ENCODE measurements at regions not wholly inside any gene's neighbourhood (a gene's known extent, or its start where the extent isn't known, plus 50 kb on each side); places are given as distances from the start of the nearest gene placed in this dataset.
"Not testable (repeated sequence)": the region's sequence is repeated elsewhere in the genome, so short reads cannot be mapped to it uniquely, and the experiment has no call there.

- DNase-seq (no peak), ATAC-seq (replicated peaks in 1 of 2) (no peak)
- no peaks in the 10 kb centered on the region for H3K27me3 Mint-ChIP-seq (ENCODE audit: low read depth)
Observed at GRCh38 chr14:28820677-28821076, 54.1 kb downstream of the FOXG1 start.

GRCh38 chr14:28821993-28822392 is 55.4 kb downstream of the FOXG1 start:
- Mint-ChIP-seq H3K36me3 (ENCODE audit: insufficient read depth in 2 of 2) (peaks cover 2% of the 10 kb centered on the region in 2 donors), H3K4me1 (ENCODE audit: low read depth) (no peaks in the 10 kb centered on the region), H3K27me3 (ENCODE audit: low read depth) (no peaks in the 10 kb centered on the region), H3K27ac (no peak overlapping the region), H3K9me3 (peaks cover 4 to 12% of the 10 kb centered on the region in 2 donors), H3K4me3 (no peak overlapping the region)
- DNase-seq (no peak), ATAC-seq (replicated peaks in 1 of 2) (no peak)

More at GRCh38 chr14:28820677-28821076, 54.1 kb downstream of the FOXG1 start:
- Mint-ChIP-seq H3K36me3 (ENCODE audit: insufficient read depth in 2 of 2) (peaks cover 2% of the 10 kb centered on the region in 2 donors), H3K27ac (no peak overlapping the region), H3K9me3 (peaks cover 4 to 9% of the 10 kb centered on the region in 2 donors), H3K4me3 (no peak overlapping the region), H3K4me1 (ENCODE audit: low read depth) (no peaks in the 10 kb centered on the region)

- Mint-ChIP-seq H3K36me3 (ENCODE audit: insufficient read depth in 2 of 2) (peaks cover 2% of the 10 kb centered on the region in 2 donors), H3K4me3 (no peak overlapping the region), H3K27me3 (ENCODE audit: low read depth) (no peaks in the 10 kb centered on the region), H3K27ac (no peak overlapping the region), H3K4me1 (ENCODE audit: low read depth) (no peaks in the 10 kb centered on the region), H3K9me3 (peaks cover 7 to 17% of the 10 kb centered on the region in 2 donors)
- ATAC-seq (replicated peaks in 1 of 2) (no peak), DNase-seq (no peak)
Observed at GRCh38 chr14:28823245-28823644, 56.7 kb downstream of the FOXG1 start.

DNA sequence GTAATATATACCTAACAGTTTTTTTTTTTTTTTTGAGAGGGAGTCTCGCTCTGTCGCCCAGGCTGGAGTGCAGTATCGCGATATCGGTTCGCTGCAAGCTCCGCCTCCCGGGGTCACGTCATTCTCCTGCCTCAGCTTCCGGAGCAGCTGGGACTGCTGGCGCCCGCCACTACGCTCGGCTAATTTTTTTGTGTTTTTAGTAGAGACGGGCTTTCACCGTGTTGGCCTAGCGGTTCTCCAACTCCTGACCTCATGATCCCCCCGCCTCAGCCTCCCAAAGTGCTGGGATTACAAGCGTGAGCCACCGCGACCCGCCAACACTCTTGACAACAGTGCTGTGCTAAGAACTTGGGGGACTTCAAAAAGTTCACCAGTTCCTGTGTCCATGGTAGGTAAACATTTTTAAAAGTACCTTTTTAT is 63.5 kb downstream of the FOXG1 start:
- Mint-ChIP-seq H3K27ac (no peak overlapping the region), H3K9me3 (peaks cover 10 to 17% of the 10 kb centered on the region in 2 donors), H3K36me3 (ENCODE audit: insufficient read depth in 2 of 2) (peaks cover 2% of the 10 kb centered on the region in 2 donors), H3K4me3 (no peak overlapping the region), H3K27me3 (ENCODE audit: low read depth) (no peaks in the 10 kb centered on the region), H3K4me1 (ENCODE audit: low read depth) (no peaks in the 10 kb centered on the region)
- DNase-seq (no peak), ATAC-seq (replicated peaks in 1 of 2) (no peak)

- ATAC-seq (replicated peaks in 1 of 2) (no peak), DNase-seq (no peak)
- no peaks in the 10 kb centered on the region for H3K4me1 Mint-ChIP-seq (ENCODE audit: low read depth)
- no peak overlapping the region for H3K27ac Mint-ChIP-seq
- H3K36me3 Mint-ChIP-seq (ENCODE audit: insufficient read depth in 2 of 2), result peaks cover 2% of the 10 kb centered on the region in 2 donors
- H3K9me3 Mint-ChIP-seq, result peaks cover 10 to 17% of the 10 kb centered on the region in 2 donors
- H3K27me3 Mint-ChIP-seq (ENCODE audit: low read depth), result no peaks in the 10 kb centered on the region
- no peak overlapping the region for H3K4me3 Mint-ChIP-seq
Observed at GRCh38 chr14:28831126-28831525, 64.5 kb downstream of the FOXG1 start.

DNA sequence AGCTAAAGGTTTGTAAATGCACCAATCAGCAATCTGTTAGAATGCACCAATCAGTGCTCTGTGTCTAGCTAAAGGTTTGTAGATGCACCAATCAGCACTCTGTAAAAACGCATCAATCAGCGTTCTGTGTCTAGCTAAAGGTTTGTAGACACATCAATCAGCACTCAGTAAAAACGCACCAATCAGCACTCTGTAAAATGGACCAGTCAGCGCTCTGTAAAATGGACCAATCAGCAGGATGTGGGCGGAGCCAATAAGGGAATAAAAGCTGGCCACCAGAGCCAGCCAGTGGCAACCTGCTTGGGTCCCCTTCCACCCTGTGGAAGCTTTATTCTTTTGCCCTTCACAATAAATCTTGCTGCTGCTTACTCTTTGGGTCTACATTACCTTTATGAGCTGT is 76.0 kb downstream of the FOXG1 start:
- not testable (repeated sequence) for H3K36me3 Mint-ChIP-seq (ENCODE audit: insufficient read depth in 2 of 2); H3K27me3 Mint-ChIP-seq (ENCODE audit: low read depth); DNase-seq; H3K4me1 Mint-ChIP-seq (ENCODE audit: low read depth); H3K27ac Mint-ChIP-seq; ATAC-seq (replicated peaks in 1 of 2); H3K4me3 Mint-ChIP-seq
- H3K9me3 Mint-ChIP-seq, result peaks cover 10 to 14% of the 10 kb centered on the region in 2 donors

- DNase-seq, result no peak
- Mint-ChIP-seq H3K4me1 (ENCODE audit: low read depth) (no peaks in the 10 kb centered on the region), H3K36me3 (ENCODE audit: insufficient read depth in 2 of 2) (peaks cover 0 to 2% of the 10 kb centered on the region in 2 donors), H3K27me3 (ENCODE audit: low read depth) (no peaks in the 10 kb centered on the region), H3K9me3 (peaks cover 9 to 16% of the 10 kb centered on the region in 2 donors), H3K27ac (no peak overlapping the region), H3K4me3 (no peak overlapping the region)
- ATAC-seq (replicated peaks in 1 of 2), result no peak
Observed at GRCh38 chr14:28867571-28867970, 101.0 kb downstream of the FOXG1 start.

- H3K27me3 Mint-ChIP-seq (ENCODE audit: low read depth), result no peaks in the 10 kb centered on the region
- ATAC-seq (replicated peaks in 1 of 2) (no peak), DNase-seq (no peak)
- no peaks in the 10 kb centered on the region for H3K4me1 Mint-ChIP-seq (ENCODE audit: low read depth)
- H3K27ac Mint-ChIP-seq, result no peak overlapping the region
- H3K36me3 Mint-ChIP-seq (ENCODE audit: insufficient read depth in 2 of 2), result peaks cover 0 to 2% of the 10 kb centered on the region in 2 donors
- H3K4me3 Mint-ChIP-seq, result no peak overlapping the region
- peaks cover 9 to 13% of the 10 kb centered on the region in 2 donors for H3K9me3 Mint-ChIP-seq
Observed at GRCh38 chr14:28870033-28870564, 103.5 kb downstream of the FOXG1 start.

DNA sequence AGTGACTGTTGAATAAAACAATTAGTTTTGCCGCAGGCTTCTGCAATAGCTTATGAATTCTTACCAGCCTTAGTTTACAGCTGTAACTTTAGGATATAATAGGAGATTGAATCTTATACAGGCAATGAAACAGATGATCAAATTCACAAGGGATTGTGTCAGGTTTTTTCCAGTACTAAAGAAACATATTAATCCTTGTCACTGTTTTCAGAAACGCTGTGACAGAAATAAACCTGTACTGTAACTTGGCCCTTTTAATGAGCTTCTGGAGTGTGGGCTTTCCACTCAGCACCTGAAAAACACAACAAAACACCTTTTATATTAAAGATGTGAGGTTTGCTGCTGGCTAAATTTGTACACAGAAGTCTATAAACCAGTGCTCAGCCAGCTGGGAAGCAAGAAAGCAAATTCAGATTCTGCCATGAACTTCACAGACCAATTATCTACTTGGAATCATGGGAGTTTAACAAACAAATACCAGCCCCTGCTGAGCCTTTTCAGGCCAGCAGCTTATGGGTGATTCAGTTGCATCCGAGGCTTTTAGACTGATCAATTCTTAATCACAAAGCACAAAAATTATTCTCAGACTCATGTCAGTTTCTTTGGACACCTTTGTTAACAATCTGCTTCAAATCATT is 109.5 kb downstream of the FOXG1 start:
- Mint-ChIP-seq H3K4me1 (ENCODE audit: low read depth) (no peaks in the 10 kb centered on the region), H3K27me3 (ENCODE audit: low read depth) (no peaks in the 10 kb centered on the region), H3K36me3 (ENCODE audit: insufficient read depth in 2 of 2) (no peaks in the 10 kb centered on the region), H3K4me3 (no peak overlapping the region), H3K9me3 (no peaks in the 10 kb centered on the region), H3K27ac (no peak overlapping the region)
- DNase-seq, result no peak
- no peak for ATAC-seq (replicated peaks in 1 of 2)

DNA sequence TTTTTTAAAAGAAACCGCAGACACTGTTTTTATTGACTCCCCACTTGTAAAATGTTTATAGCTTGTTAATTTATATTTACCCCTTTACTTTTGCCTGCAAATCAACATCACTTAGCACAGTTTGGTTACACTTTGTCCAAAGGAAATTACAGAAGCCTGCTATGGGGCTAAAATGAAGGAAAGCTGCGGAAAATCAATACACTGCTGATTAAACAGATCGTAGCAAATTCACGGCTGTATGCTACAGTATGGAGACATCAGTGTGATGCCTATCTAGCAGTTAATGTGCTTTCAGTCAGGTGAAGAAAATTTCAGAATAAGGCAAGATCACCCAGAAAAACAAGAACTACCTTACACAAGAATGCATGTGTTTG is 110.0 kb downstream of the FOXG1 start:
- no peaks in the 10 kb centered on the region for H3K27me3 Mint-ChIP-seq (ENCODE audit: low read depth)
- no peaks in the 10 kb centered on the region for H3K4me1 Mint-ChIP-seq (ENCODE audit: low read depth)
- no peak overlapping the region for H3K4me3 Mint-ChIP-seq
- ATAC-seq (replicated peaks in 1 of 2), result no peak
- H3K27ac Mint-ChIP-seq, result no peak overlapping the region
- DNase-seq, result no peak
- no peaks in the 10 kb centered on the region for H3K36me3 Mint-ChIP-seq (ENCODE audit: insufficient read depth in 2 of 2)
- no peaks in the 10 kb centered on the region for H3K9me3 Mint-ChIP-seq

- Mint-ChIP-seq H3K27me3 (ENCODE audit: low read depth) (no peaks in the 10 kb centered on the region), H3K36me3 (ENCODE audit: insufficient read depth in 2 of 2) (no peaks in the 10 kb centered on the region), H3K27ac (no peak overlapping the region), H3K4me3 (no peak overlapping the region), H3K9me3 (peaks cover under 1 to 1% of the 10 kb centered on the region in 2 donors), H3K4me1 (ENCODE audit: low read depth) (no peaks in the 10 kb centered on the region)
- ATAC-seq (replicated peaks in 1 of 2) (no peak), DNase-seq (no peak)
Observed at GRCh38 chr14:28877923-28878322, 111.3 kb downstream of the FOXG1 start.

DNA sequence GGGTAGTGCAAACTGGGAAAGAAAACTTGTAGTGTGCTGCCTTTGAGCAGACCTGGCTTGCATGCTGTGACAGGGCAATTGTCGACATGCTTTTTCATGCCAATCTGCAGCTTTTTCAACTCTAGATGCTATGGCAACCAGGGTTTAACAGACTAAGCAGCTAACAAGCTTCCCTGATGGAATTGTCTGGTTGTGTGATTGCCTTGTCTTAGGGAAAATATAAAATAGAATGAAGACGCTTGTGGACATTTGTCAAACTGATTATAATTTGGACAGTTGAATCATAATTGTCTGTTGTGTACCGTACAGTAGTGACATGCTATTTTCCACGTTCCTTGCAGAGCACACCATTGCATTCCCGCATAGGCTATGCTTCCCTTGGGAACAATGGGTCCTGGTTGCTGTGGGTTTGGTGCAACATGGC is 113.0 kb downstream of the FOXG1 start:
- peaks cover 1 to 3% of the 10 kb centered on the region in 2 donors for H3K9me3 Mint-ChIP-seq
- no peak overlapping the region for H3K4me3 Mint-ChIP-seq
- H3K36me3 Mint-ChIP-seq (ENCODE audit: insufficient read depth in 2 of 2), result no peaks in the 10 kb centered on the region
- ATAC-seq (replicated peaks in 1 of 2) (no peak), DNase-seq (no peak)
- no peaks in the 10 kb centered on the region for H3K27me3 Mint-ChIP-seq (ENCODE audit: low read depth)
- no peak overlapping the region for H3K27ac Mint-ChIP-seq
- H3K4me1 Mint-ChIP-seq (ENCODE audit: low read depth), result no peaks in the 10 kb centered on the region

DNA sequence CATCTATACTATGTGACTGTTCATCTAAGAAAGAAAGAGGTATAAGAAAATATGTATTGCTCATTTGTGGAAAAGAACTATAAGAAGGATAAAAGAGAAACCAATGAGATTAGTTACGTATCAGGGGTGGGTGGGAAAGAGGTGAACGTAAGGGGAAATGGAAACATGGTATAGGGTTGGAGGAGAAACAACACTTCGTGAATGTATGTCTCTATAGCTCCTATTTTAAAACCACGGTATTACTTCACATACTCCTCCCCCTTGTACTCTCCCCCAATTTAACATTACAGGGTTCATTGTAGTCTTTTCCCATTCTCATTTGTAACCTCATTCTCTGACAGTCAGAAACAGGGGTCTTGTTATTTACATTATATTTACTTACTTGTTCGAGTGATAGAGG is 120.4 kb downstream of the FOXG1 start:
- no peak overlapping the region for H3K4me3 Mint-ChIP-seq
- no peak overlapping the region for H3K27ac Mint-ChIP-seq
- H3K9me3 Mint-ChIP-seq, result peaks cover 4 to 6% of the 10 kb centered on the region in 2 donors
- H3K4me1 Mint-ChIP-seq (ENCODE audit: low read depth), result no peaks in the 10 kb centered on the region
- H3K27me3 Mint-ChIP-seq (ENCODE audit: low read depth), result no peaks in the 10 kb centered on the region
- H3K36me3 Mint-ChIP-seq (ENCODE audit: insufficient read depth in 2 of 2), result no peaks in the 10 kb centered on the region
- ATAC-seq (replicated peaks in 1 of 2), result no peak
- no peak for DNase-seq

DNA sequence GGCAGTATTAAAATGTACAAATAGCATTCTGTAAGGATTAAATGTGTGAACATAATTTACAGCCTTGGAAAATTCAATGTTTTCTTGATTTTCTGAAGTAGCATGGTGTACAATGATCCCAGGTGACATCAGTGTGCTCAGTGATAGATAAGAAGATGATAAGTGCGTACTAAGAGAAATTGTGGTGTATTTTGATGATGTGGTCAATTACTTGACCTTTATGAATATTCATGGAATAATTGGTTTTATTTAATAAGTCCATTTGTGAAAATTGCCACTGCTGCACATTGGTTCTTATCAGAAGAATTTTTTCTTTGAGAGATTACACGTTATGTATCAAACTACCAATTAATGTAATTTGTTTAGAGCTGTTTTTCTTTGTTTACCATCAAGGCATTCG is 128.8 kb downstream of the FOXG1 start:
- DNase-seq (no peak), ATAC-seq (replicated peaks in 1 of 2) (no peak)
- no peaks in the 10 kb centered on the region for H3K4me1 Mint-ChIP-seq (ENCODE audit: low read depth)
- H3K27ac Mint-ChIP-seq, result no peak overlapping the region
- no peaks in the 10 kb centered on the region for H3K27me3 Mint-ChIP-seq (ENCODE audit: low read depth)
- no peaks in the 10 kb centered on the region for H3K36me3 Mint-ChIP-seq (ENCODE audit: insufficient read depth in 2 of 2)
- H3K9me3 Mint-ChIP-seq, result no peaks in the 10 kb centered on the region
- no peak overlapping the region for H3K4me3 Mint-ChIP-seq
